GM06990 (cell line): ENCODE measurements at regions not wholly inside any gene's neighbourhood (a gene's known extent, or its start where the extent isn't known, plus 50 kb on each side); places are given as distances from the start of the nearest gene placed in this dataset.

Experiments
- DNase-seq: peaks from one replicate; pipeline ENCODE4 v3.0.0-alpha.2; 2011; ENCODE audit not compliant: insufficient read length; ENCODE audit errors: extremely low read depth
- H3K27me3 ChIP-seq: replicated peaks from 2 replicates; pipeline ENCODE4 v1.6.0; 2011; ENCODE audit warnings: low read length; ENCODE audit not compliant: control insufficient read depth, insufficient read depth
- H3K36me3 ChIP-seq: 2 replicates; pipeline ENCODE4 v1.5.1; 2011; ENCODE audit warnings: low read length; ENCODE audit not compliant: control insufficient read depth, insufficient read depth
- H3K4me3 ChIP-seq: replicated peaks from 2 replicates; pipeline ENCODE4 v1.5.1; 2011; ENCODE audit warnings: low read depth, mild to moderate bottlenecking, control low read depth, low read length
- CTCF ChIP-seq: IDR thresholded peaks from 2 replicates; pipeline ENCODE4 v1.5.1; 2011; ENCODE audit warnings: low read length, control low read depth, mild to moderate bottlenecking, inconsistent platforms; ENCODE audit not compliant: insufficient read depth, poor library complexity, severe bottlenecking

GRCh38 chr11:96658436-96658835, 268.6 kb downstream of the JRKL start:
- TF ChIP-seq CTCF = no peak
- 0 out of 2 replicates have a peak, but pooled peaks cover 2% of the 10 kb centered on the region for H3K27me3 ChIP-seq
- no peak for DNase-seq
- no peaks in the 10 kb centered on the region for H3K36me3 ChIP-seq
- H3K4me3 ChIP-seq = no peak overlapping the region

GRCh38 chr11:96664110-96664509, 274.3 kb downstream of the JRKL start:
- H3K36me3 ChIP-seq = no peaks in the 10 kb centered on the region
- DNase-seq = no peak
- no peak for TF ChIP-seq CTCF
- H3K27me3 ChIP-seq = 0 out of 2 replicates have a peak, but pooled peaks cover 2% of the 10 kb centered on the region
- no peak overlapping the region for H3K4me3 ChIP-seq

GRCh38 chr11:96680211-96681018, 290.6 kb downstream of the JRKL start:
- DNase-seq = no peak
- TF ChIP-seq CTCF = no peak
- Histone ChIP-seq H3K4me3 (no peak overlapping the region), H3K27me3 (no peaks in the 10 kb centered on the region), H3K36me3 (no peaks in the 10 kb centered on the region)

GRCh38 chr11:96681019-96681716, 291.4 kb downstream of the JRKL start:
- no peak for TF ChIP-seq CTCF

GRCh38 chr11:96694338-96694737, 304.5 kb downstream of the JRKL start:
- no peaks in the 10 kb centered on the region for H3K36me3 ChIP-seq
- no peak for TF ChIP-seq CTCF
- no peak for DNase-seq

More at GRCh38 chr11:96681019-96681716, 291.4 kb downstream of the JRKL start:
- no peaks in the 10 kb centered on the region for H3K27me3 ChIP-seq
- no peaks in the 10 kb centered on the region for H3K36me3 ChIP-seq
- no peak overlapping the region for H3K4me3 ChIP-seq
- DNase-seq = no peak

More at GRCh38 chr11:96694338-96694737, 304.5 kb downstream of the JRKL start:
- no peaks in the 10 kb centered on the region for H3K27me3 ChIP-seq
- H3K4me3 ChIP-seq = no peak overlapping the region
